ENCODE measurements at regions not wholly inside any gene's neighbourhood (a gene's known extent, or its start where the extent isn't known, plus 50 kb on each side); places are given as distances from the start of the nearest gene placed in this dataset.

DNA sequence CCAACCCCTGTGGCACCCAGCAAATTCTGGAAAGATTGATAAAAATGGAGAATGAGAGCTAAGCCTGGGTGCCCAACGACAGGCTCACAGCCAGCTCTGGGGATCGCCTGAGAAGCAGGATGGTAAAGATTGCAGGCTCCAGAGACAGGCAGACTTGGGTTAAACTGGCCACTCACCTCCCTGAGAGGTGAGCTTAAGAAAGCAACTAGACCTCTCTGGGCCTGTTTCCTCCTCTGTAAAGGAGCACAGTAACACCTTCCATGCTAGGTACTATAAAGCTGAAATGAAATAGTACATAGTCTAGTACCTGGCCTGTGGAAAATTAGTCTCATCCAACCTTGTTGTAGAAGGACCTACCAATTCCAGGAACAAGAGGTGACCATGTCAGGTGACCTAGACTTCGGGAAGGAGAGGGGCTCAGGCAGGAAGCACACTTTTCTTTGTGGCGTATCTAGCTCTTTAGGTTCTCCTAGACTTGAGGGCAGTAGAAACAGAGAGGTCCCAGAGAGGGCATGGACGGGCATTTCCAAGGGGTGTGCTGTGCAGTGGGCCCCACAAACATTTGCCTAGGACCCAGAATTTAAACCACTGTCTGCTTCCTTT, 142.8 kb upstream of the MYLIP start:
- DNase-seq (ENCODE audit: low read depth, low spot score) (no peak), ATAC-seq (no peak)
- POLR2A ChIA-PET, result no interaction called here
- Histone ChIP-seq H3K4me1 (ENCODE audit: control insufficient read depth in 1 of 2, insufficient read depth in 2 of 2, low read length in 2 of 2) (no peaks in the 10 kb centered on the region), H3K9ac (ENCODE audit: low read length) (no peak overlapping the region), H3K36me3 (ENCODE audit: control insufficient read depth in 1 of 2, insufficient read depth in 2 of 2, low read length in 2 of 2) (no peaks in the 10 kb centered on the region), H3K9me2 (ENCODE audit: insufficient read depth) (no peaks in the 10 kb centered on the region), H3K4me2 (ENCODE audit: low read length) (no peak overlapping the region), H3K27me3 (ENCODE audit: insufficient read depth, low read length) (no peaks in the 10 kb centered on the region; the same call in 1 of the 2 replicates), H3K9me3 (ENCODE audit: control insufficient read depth in 1 of 2, insufficient read depth in 1 of 2, low read depth in 1 of 2, low read length in 2 of 2) (no peaks in the 10 kb centered on the region), H3K4me3 (replicated peaks in 1 of 2; ENCODE audit: low read depth in 1 of 2, low read length in 2 of 2) (no peak overlapping the region), H4K20me1 (ENCODE audit: insufficient read depth) (no peaks in the 10 kb centered on the region), H3K27ac (ENCODE audit: low read depth, low read length) (no peak overlapping the region), H2AFZ (ENCODE audit: low read depth, low read length, poor library complexity, severe bottlenecking) (no peak overlapping the region), H3K79me2 (ENCODE audit: insufficient read depth, low read length) (no peaks in the 10 kb centered on the region)
- RAD21 ChIA-PET (ENCODE audit: low non-redundant PET in 1 of 2, low total read pairs in 2 of 2, uncharacterized antibody in 2 of 2, unreplicated experiment in 2 of 2), result no interaction called here
- BruUV-seq (replicated peaks), result no TSS peak
- CTCF ChIA-PET, result no interaction called here
- TF ChIP-seq YY1 (IDR thresholded peaks at IDR 0.05; ENCODE audit: extremely low read depth, insufficient replicate concordance, low read depth, low read length) (no peak), POLR2AphosphoS5 (IDR thresholded peaks at IDR 0.05; ENCODE audit: low read depth, low read length) (no peak), CBX3 (IDR thresholded peaks at IDR 0.05; ENCODE audit: low read depth) (no peak), EGR1 (IDR thresholded peaks at IDR 0.05; ENCODE audit: low read depth) (no peak), CEBPB (IDR thresholded peaks at IDR 0.05; ENCODE audit: low read depth) (no peak), TCF7L2 (IDR thresholded peaks at IDR 0.05; ENCODE audit: borderline replicate concordance, extremely low read depth, insufficient read depth, insufficient read length) (no peak), RAD21 (IDR thresholded peaks at IDR 0.05; ENCODE audit: low read depth) (no peak), SRF (IDR thresholded peaks at IDR 0.05; ENCODE audit: low read depth) (no peak), SIN3A (IDR thresholded peaks at IDR 0.05; ENCODE audit: low read depth) (no peak)
- TF ChIP-seq, protein P1, sequence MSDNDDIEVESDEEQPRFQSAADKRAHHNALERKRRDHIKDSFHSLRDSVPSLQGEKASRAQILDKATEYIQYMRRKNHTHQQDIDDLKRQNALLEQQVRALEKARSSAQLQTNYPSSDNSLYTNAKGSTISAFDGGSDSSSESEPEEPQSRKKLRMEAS (IDR thresholded peaks at IDR 0.05), result no peak
- TF ChIP-seq, protein P2, sequence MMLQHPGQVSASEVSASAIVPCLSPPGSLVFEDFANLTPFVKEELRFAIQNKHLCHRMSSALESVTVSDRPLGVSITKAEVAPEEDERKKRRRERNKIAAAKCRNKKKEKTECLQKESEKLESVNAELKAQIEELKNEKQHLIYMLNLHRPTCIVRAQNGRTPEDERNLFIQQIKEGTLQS (IDR thresholded peaks at IDR 0.05), result no peak
- intact Hi-C loops (cut with micrococcal nuclease), result no loop called here
